Neural progenitor cell (in vitro differentiated cells): ENCODE measurements at regions not wholly inside any gene's neighbourhood (a gene's known extent, or its start where the extent isn't known, plus 50 kb on each side); places are given as distances from the start of the nearest gene placed in this dataset.

Experiments used
- DNase-seq: peaks from one replicate; pipeline ENCODE4 v3.0.0-alpha.2; 2016; ENCODE audit warnings: low spot score
- H2AFZ ChIP-seq: fragments of 200-600 bp; sonication (generic); replicated peaks from 2 replicates; pipeline ENCODE4 v1.6.1; 2016; ENCODE audit warnings: antibody characterized with exemption
- H3F3A ChIP-seq: fragments of 200-600 bp; sonication (generic); 2 replicates; pipeline ENCODE4 v1.6.1; 2016; ENCODE audit warnings: antibody characterized with exemption, low read depth
- H3K27ac ChIP-seq: fragments of 200-600 bp; sonication (generic); 2 replicates; pipeline ENCODE4 v1.5.1; 2016; ENCODE audit warnings: mild to moderate bottlenecking
- H3K27me3 ChIP-seq: fragments of 200-600 bp; sonication (generic); 2 replicates; pipeline ENCODE4 v1.6.1; 2016; ENCODE audit warnings: mild to moderate bottlenecking, moderate library complexity
- H3K36me3 ChIP-seq: fragments of 200-600 bp; sonication (generic); 2 replicates; pipeline ENCODE4 v1.5.1; 2016
- H3K4me1 ChIP-seq: fragments of 200-600 bp; sonication (generic); 2 replicates; pipeline ENCODE4 v1.6.1; 2016; ENCODE audit warnings: mixed run types
- H3K4me2 ChIP-seq: fragments of 200-600 bp; sonication (generic); 2 replicates; pipeline ENCODE4 v1.6.1; 2016
- H3K4me3 ChIP-seq: fragments of 200-600 bp; sonication (generic); 2 replicates; pipeline ENCODE4 v1.5.1; 2016
- H3K79me2 ChIP-seq: fragments of 200-600 bp; sonication (generic); 2 replicates; pipeline ENCODE4 v1.6.1; 2016; ENCODE audit warnings: low read depth
- H3K9ac ChIP-seq: fragments of 200-600 bp; sonication (generic); 2 replicates; pipeline ENCODE4 v1.6.1; 2016
- H3K9me3 ChIP-seq: fragments of 200-600 bp; sonication (generic); 2 replicates; pipeline ENCODE4 v1.5.1; 2016; ENCODE audit warnings: low read depth
- H4K20me1 ChIP-seq: fragments of 200-600 bp; sonication (generic); 2 replicates; pipeline ENCODE4 v1.6.1; 2016; ENCODE audit warnings: low read depth
- H3K27ac Mint-ChIP-seq: 3 replicates; pipeline ENCODE4 v1.8.0; 2021; ENCODE audit warnings: mixed read lengths
- H3K27me3 Mint-ChIP-seq: 2 replicates; pipeline ENCODE4 v1.8.0; 2022; ENCODE audit warnings: low read depth, mild to moderate bottlenecking, inconsistent platforms, moderate library complexity, mixed read lengths; ENCODE audit not compliant: insufficient read depth
- H3K36me3 Mint-ChIP-seq: 3 replicates; pipeline ENCODE4 v1.8.0; 2021; ENCODE audit warnings: mixed read lengths
- H3K4me1 Mint-ChIP-seq: 3 replicates; pipeline ENCODE4 v1.8.0; 2021; ENCODE audit warnings: mixed read lengths
- H3K4me3 Mint-ChIP-seq: 3 replicates; pipeline ENCODE4 v1.8.0; 2021; ENCODE audit warnings: mild to moderate bottlenecking, moderate library complexity, mixed read lengths
- H3K9me3 Mint-ChIP-seq: 3 replicates; pipeline ENCODE4 v1.8.0; 2020; ENCODE audit warnings: mixed read lengths
- EZH2 ChIP-seq: fragments of 200-600 bp; sonication (generic); IDR thresholded peaks from 2 replicates; pipeline ENCODE4 v1.6.1; 2017; ENCODE audit warnings: antibody characterized with exemption, mild to moderate bottlenecking, moderate library complexity
- EZH2phosphoT487 ChIP-seq: fragments of 200-600 bp; sonication (generic); IDR thresholded peaks from 2 replicates; pipeline ENCODE4 v1.6.1; 2017; ENCODE audit warnings: antibody characterized with exemption
- TF ChIP-seq, protein P1 (sequence below): fragments of 200-600 bp; sonication (generic); IDR thresholded peaks from 2 replicates; pipeline ENCODE4 v1.5.1; 2017; ENCODE audit warnings: antibody characterized with exemption, mild to moderate bottlenecking

DNA sequence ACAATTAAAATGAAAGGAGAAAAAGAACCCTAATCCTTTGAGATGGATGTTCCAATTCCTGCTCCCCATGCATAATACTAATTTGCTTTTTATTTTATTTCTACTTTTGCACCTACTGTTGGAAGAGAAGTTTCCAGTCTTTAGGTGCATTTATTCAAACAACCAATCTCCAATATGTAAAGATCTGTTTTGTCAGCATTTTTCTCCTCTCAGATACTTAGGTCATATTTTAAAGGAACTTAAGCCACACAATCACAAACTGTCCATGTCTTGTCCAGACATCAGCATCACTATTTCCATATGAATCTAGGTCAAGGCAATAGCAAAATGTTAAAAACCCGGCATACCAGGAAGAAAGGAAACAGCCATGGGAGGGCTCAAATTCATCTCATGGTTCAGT lies 1023.2 kb downstream of the BCL11A start:
- H2AFZ ChIP-seq, result no peak overlapping the region
- no peak overlapping the region for H3K9ac ChIP-seq
- no peaks in the 10 kb centered on the region for H3K9me3 ChIP-seq
- H3K27me3 ChIP-seq, result no peaks in the 10 kb centered on the region
- no peak for DNase-seq
- H3K4me2 ChIP-seq, result no peak overlapping the region
- no peak overlapping the region for H3K4me3 ChIP-seq
- no peaks in the 10 kb centered on the region for H3K79me2 ChIP-seq
- Mint-ChIP-seq H3K4me1 (peaks cover 3% of the 10 kb centered on the region), H3K27ac (no peak overlapping the region), H3K9me3 (peaks cover 4% of the 10 kb centered on the region), H3K36me3 (no peaks in the 10 kb centered on the region), H3K27me3 (no peaks in the 10 kb centered on the region), H3K4me3 (no peak overlapping the region)
- H3K36me3 ChIP-seq, result no peaks in the 10 kb centered on the region
- no peaks in the 10 kb centered on the region for H4K20me1 ChIP-seq
- H3F3A ChIP-seq, result no peaks in the 10 kb centered on the region
- TF ChIP-seq EZH2 (no peak), EZH2phosphoT487 (no peak)
- TF ChIP-seq, protein P1, sequence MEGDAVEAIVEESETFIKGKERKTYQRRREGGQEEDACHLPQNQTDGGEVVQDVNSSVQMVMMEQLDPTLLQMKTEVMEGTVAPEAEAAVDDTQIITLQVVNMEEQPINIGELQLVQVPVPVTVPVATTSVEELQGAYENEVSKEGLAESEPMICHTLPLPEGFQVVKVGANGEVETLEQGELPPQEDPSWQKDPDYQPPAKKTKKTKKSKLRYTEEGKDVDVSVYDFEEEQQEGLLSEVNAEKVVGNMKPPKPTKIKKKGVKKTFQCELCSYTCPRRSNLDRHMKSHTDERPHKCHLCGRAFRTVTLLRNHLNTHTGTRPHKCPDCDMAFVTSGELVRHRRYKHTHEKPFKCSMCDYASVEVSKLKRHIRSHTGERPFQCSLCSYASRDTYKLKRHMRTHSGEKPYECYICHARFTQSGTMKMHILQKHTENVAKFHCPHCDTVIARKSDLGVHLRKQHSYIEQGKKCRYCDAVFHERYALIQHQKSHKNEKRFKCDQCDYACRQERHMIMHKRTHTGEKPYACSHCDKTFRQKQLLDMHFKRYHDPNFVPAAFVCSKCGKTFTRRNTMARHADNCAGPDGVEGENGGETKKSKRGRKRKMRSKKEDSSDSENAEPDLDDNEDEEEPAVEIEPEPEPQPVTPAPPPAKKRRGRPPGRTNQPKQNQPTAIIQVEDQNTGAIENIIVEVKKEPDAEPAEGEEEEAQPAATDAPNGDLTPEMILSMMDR, result no peak
- no peak overlapping the region for H3K27ac ChIP-seq
- no peaks in the 10 kb centered on the region for H3K4me1 ChIP-seq

DNA sequence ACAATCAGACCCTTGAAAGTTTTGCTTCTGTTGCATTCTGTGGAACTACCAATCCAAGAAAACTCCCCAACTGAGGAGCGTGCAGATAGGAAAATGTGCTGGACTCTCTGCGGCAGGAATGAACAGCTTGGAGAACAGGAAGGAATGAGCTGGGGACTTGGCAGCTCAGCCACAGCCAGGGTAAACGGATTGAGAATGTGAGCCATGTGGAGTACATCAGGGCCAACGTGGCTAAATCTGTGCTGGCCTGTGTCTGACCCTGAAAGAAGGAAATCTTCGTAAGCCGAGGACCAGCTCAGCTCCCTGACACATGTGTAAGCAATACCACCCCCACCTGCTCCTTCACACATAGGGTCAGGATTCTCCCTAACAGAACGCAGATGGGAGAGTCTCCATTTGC lies 1023.7 kb downstream of the BCL11A start:
- peaks cover 4% of the 10 kb centered on the region for H3K9me3 Mint-ChIP-seq
- no peak overlapping the region for H3K27ac Mint-ChIP-seq
- no peaks in the 10 kb centered on the region for H3K36me3 Mint-ChIP-seq
- Histone ChIP-seq H3K4me3 (no peak overlapping the region), H3K36me3 (no peaks in the 10 kb centered on the region), H3K9me3 (no peaks in the 10 kb centered on the region), H3K27me3 (no peaks in the 10 kb centered on the region), H4K20me1 (no peaks in the 10 kb centered on the region), H3K4me2 (no peak overlapping the region), H3K9ac (no peak overlapping the region), H3K4me1 (no peaks in the 10 kb centered on the region), H2AFZ (no peak overlapping the region), H3F3A (no peaks in the 10 kb centered on the region), H3K79me2 (no peaks in the 10 kb centered on the region), H3K27ac (no peak overlapping the region)
- no peaks in the 10 kb centered on the region for H3K27me3 Mint-ChIP-seq
- no peak for DNase-seq
- peaks cover 3% of the 10 kb centered on the region for H3K4me1 Mint-ChIP-seq
- H3K4me3 Mint-ChIP-seq, result no peak overlapping the region
- TF ChIP-seq, protein P1, result no peak
- TF ChIP-seq EZH2phosphoT487 (no peak), EZH2 (no peak)

DNA sequence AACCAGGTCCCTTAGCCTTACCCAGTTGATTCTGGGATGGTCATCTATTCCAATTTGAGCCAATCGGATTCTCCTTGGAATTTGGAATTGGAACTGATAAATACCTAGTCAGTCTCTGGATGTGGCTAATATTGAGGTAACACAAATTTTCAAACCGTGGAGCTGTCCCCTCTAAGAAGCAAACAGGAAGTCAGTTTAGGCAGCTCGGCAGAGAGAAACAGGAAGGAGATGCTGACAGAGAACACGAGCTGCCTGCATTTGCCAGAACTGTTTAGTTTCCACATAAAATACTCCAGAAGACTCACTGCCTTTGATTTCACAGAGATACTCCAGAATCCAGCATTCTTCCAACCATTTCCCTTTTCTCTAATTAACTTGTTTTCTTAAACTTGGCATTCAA lies 1024.9 kb downstream of the BCL11A start:
- H3K36me3 ChIP-seq, result no peaks in the 10 kb centered on the region
- peaks cover 4% of the 10 kb centered on the region for H3K9me3 Mint-ChIP-seq
- no peaks in the 10 kb centered on the region for H3K9me3 ChIP-seq
- peaks cover 3% of the 10 kb centered on the region for H3K4me1 Mint-ChIP-seq
- H3K4me1 ChIP-seq, result no peaks in the 10 kb centered on the region
- TF ChIP-seq, protein P1, result no peak
- TF ChIP-seq EZH2 (no peak), EZH2phosphoT487 (no peak)
- no peak overlapping the region for H3K9ac ChIP-seq
- H3K27ac ChIP-seq, result no peak overlapping the region
- H3K27ac Mint-ChIP-seq, result no peak overlapping the region
- H3K4me2 ChIP-seq, result no peak overlapping the region
- no peaks in the 10 kb centered on the region for H3K27me3 ChIP-seq
- no peak for DNase-seq
- no peaks in the 10 kb centered on the region for H4K20me1 ChIP-seq
- H2AFZ ChIP-seq, result no peak overlapping the region
- no peaks in the 10 kb centered on the region for H3K36me3 Mint-ChIP-seq
- no peak overlapping the region for H3K4me3 Mint-ChIP-seq
- no peak overlapping the region for H3K4me3 ChIP-seq
- H3K27me3 Mint-ChIP-seq, result no peaks in the 10 kb centered on the region
- no peaks in the 10 kb centered on the region for H3K79me2 ChIP-seq
- H3F3A ChIP-seq, result no peaks in the 10 kb centered on the region
